ENCODE measurements at regions not wholly inside any gene's neighbourhood (a gene's known extent, or its start where the extent isn't known, plus 50 kb on each side); places are given as distances from the start of the nearest gene placed in this dataset.

DNA sequence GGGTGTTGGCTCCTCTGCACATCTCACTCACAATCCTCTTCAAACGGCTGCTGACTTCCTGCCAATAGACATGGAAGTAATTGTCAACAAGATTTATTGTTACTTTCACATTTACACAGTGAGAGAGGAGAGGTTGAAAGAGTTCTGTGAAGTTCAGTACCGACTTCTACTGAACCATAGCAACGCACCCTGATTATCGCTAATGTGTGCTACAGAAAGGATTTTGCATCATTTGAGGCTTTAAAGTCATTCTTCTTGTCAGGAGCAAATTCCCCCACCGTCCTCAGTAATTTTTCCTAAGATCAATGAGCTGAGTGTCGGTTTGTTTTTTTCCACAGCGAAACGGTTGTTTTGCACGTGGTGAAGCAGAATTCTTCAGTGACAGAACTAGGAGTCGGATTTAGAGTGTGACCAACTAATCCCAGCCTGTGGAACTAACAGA lies 361.0 kb downstream of the ADGRL2 start:
- no peak for DNase-seq (ENCODE audit: extremely low spot score, unreplicated experiment)
- Mint-ChIP-seq H3K4me1 (ENCODE audit: unreplicated experiment) (peaks cover 24% of the 10 kb centered on the region), H3K4me3 (ENCODE audit: unreplicated experiment) (no peak overlapping the region), H3K9me3 (ENCODE audit: unreplicated experiment) (no peaks in the 10 kb centered on the region), H3K36me3 (ENCODE audit: unreplicated experiment) (no peaks in the 10 kb centered on the region), H3K27me3 (ENCODE audit: unreplicated experiment) (no peaks in the 10 kb centered on the region), H3K27ac (ENCODE audit: unreplicated experiment) (no peak overlapping the region)
- TF ChIP-seq, protein P1, sequence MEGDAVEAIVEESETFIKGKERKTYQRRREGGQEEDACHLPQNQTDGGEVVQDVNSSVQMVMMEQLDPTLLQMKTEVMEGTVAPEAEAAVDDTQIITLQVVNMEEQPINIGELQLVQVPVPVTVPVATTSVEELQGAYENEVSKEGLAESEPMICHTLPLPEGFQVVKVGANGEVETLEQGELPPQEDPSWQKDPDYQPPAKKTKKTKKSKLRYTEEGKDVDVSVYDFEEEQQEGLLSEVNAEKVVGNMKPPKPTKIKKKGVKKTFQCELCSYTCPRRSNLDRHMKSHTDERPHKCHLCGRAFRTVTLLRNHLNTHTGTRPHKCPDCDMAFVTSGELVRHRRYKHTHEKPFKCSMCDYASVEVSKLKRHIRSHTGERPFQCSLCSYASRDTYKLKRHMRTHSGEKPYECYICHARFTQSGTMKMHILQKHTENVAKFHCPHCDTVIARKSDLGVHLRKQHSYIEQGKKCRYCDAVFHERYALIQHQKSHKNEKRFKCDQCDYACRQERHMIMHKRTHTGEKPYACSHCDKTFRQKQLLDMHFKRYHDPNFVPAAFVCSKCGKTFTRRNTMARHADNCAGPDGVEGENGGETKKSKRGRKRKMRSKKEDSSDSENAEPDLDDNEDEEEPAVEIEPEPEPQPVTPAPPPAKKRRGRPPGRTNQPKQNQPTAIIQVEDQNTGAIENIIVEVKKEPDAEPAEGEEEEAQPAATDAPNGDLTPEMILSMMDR (IDR thresholded peaks at IDR 0.05) = no peak

GRCh38 chr1:82160903-82161302 lies 360.2 kb downstream of the ADGRL2 start:
- no peak overlapping the region for H3K27ac Mint-ChIP-seq (ENCODE audit: unreplicated experiment)
- H3K36me3 Mint-ChIP-seq (ENCODE audit: unreplicated experiment) = no peaks in the 10 kb centered on the region
- TF ChIP-seq, protein P1 (IDR thresholded peaks at IDR 0.05) = no peak
- no peaks in the 10 kb centered on the region for H3K9me3 Mint-ChIP-seq (ENCODE audit: unreplicated experiment)
- DNase-seq (ENCODE audit: extremely low spot score, unreplicated experiment) = no peak
- no peaks in the 10 kb centered on the region for H3K27me3 Mint-ChIP-seq (ENCODE audit: unreplicated experiment)
- peaks cover 24% of the 10 kb centered on the region for H3K4me1 Mint-ChIP-seq (ENCODE audit: unreplicated experiment)
- no peak overlapping the region for H3K4me3 Mint-ChIP-seq (ENCODE audit: unreplicated experiment)

GRCh38 chr1:82160036-82160435 lies 359.3 kb downstream of the ADGRL2 start:
- no peak for DNase-seq (ENCODE audit: extremely low spot score, unreplicated experiment)
- Mint-ChIP-seq H3K36me3 (ENCODE audit: unreplicated experiment) (no peaks in the 10 kb centered on the region), H3K27me3 (ENCODE audit: unreplicated experiment) (no peaks in the 10 kb centered on the region), H3K4me1 (ENCODE audit: unreplicated experiment) (peaks cover 24% of the 10 kb centered on the region), H3K9me3 (ENCODE audit: unreplicated experiment) (no peaks in the 10 kb centered on the region), H3K27ac (ENCODE audit: unreplicated experiment) (no peak overlapping the region), H3K4me3 (ENCODE audit: unreplicated experiment) (no peak overlapping the region)
- TF ChIP-seq, protein P1 (IDR thresholded peaks at IDR 0.05) = no peak

- Mint-ChIP-seq H3K27me3 (ENCODE audit: unreplicated experiment) (no peaks in the 10 kb centered on the region), H3K36me3 (ENCODE audit: unreplicated experiment) (no peaks in the 10 kb centered on the region), H3K4me3 (ENCODE audit: unreplicated experiment) (no peak overlapping the region), H3K9me3 (ENCODE audit: unreplicated experiment) (no peaks in the 10 kb centered on the region), H3K4me1 (ENCODE audit: unreplicated experiment) (peaks cover 24% of the 10 kb centered on the region), H3K27ac (ENCODE audit: unreplicated experiment) (no peak overlapping the region)
- TF ChIP-seq, protein P1 (IDR thresholded peaks at IDR 0.05) = no peak
- no peak for DNase-seq (ENCODE audit: extremely low spot score, unreplicated experiment)
These were observed 358.2 kb downstream of the ADGRL2 start for GRCh38 chr1:82158981-82159380.

GRCh38 chr1:82154219-82154970 lies 353.7 kb downstream of the ADGRL2 start:
- DNase-seq (ENCODE audit: extremely low spot score, unreplicated experiment) = no peak
- Mint-ChIP-seq H3K27me3 (ENCODE audit: unreplicated experiment) (no peaks in the 10 kb centered on the region), H3K36me3 (ENCODE audit: unreplicated experiment) (no peaks in the 10 kb centered on the region), H3K9me3 (ENCODE audit: unreplicated experiment) (no peaks in the 10 kb centered on the region), H3K27ac (ENCODE audit: unreplicated experiment) (no peak overlapping the region), H3K4me3 (ENCODE audit: unreplicated experiment) (no peak overlapping the region), H3K4me1 (ENCODE audit: unreplicated experiment) (peaks cover 19% of the 10 kb centered on the region)
- TF ChIP-seq, protein P1 (IDR thresholded peaks at IDR 0.05) = no peak

Data from osteocyte (in vitro differentiated cells).